ENCODE measurements at regions not wholly inside any gene's neighbourhood (a gene's known extent, or its start where the extent isn't known, plus 50 kb on each side); places are given as distances from the start of the nearest gene placed in this dataset.
A peak's percentile ranks its signal among the peaks of the same experiment; 100 is the strongest.

DNA sequence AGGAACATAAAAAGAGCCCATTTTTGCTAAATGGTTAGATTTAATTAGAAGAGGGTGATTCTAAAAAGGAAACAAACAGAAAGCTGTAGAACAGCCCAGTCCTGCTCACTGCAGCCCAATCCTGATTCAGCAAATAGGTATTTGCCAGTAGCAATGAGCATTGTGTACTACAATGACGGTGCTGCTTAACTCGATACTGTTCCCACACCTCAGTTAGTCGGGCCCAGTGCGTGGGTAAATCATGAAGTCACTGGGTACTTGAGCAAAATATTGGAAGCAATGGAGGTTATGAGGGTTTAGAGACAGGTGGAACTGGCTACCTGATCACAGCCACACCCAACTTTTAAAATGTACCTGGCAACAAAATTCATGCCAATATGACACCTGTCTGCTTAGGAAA lies 101.5 kb upstream of the ADGRL2 start:
- no peak for DNase-seq (ENCODE audit: low spot score)

GRCh38 chr1:81695741-81696140 lies 105.0 kb upstream of the ADGRL2 start:
- DNase-seq (ENCODE audit: low spot score), result peak; percentile 85

- no peak for DNase-seq (ENCODE audit: low spot score)
These were observed 107.4 kb upstream of the ADGRL2 start for GRCh38 chr1:81693316-81693715.

DNA sequence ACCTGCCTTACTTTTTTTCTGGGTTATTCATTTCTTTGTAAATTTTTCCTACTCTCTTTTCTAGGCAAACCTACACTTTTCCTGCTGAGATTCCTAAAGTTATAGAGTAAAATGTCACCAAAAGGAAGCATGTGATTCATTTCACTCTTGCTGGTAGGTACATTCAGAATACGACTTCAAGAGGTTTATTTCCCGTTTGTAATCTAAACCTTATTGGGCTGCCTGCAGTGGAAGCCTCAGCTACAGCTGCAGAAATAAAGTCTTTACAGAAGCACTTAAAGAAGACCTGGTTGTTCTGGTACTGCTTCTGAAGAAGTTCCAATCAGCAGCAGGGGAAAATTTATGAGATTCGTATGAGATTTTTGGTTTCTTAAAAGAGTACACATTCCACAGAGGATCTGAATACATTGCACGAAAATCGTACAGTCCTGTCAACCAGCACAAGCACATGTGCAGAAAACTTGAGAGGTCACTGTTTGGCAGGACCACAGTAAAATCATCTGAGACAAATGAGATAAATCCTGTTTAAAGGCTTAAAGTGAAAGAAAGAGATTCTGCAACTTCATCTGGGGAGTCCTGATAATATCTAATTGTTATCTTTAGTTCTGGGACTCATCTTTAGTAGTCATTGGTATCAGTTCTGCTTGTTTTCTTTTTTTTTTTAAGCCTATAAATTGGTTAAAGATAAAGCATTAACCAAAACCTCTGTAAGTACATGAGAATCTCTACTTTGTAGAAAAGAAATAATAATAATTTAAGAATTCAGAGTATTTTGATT lies 109.9 kb upstream of the ADGRL2 start:
- peak; percentile 73 for DNase-seq (ENCODE audit: low spot score)

GRCh38 chr1:81689531-81689941 lies 111.2 kb upstream of the ADGRL2 start:
- peak; percentile 67 for DNase-seq (ENCODE audit: low spot score)

- DNase-seq (ENCODE audit: low spot score), result no peak
These were observed 118.2 kb upstream of the ADGRL2 start for GRCh38 chr1:81682490-81682889.

GRCh38 chr1:81681601-81682266 lies 119.0 kb upstream of the ADGRL2 start:
- no peak for DNase-seq (ENCODE audit: low spot score)

- no peak for DNase-seq (ENCODE audit: low spot score)
These were observed 119.6 kb upstream of the ADGRL2 start for GRCh38 chr1:81681114-81681513.

- DNase-seq (ENCODE audit: low spot score), result no peak
These were observed 120.8 kb upstream of the ADGRL2 start for GRCh38 chr1:81679942-81680341.

- DNase-seq (ENCODE audit: low spot score), result no peak
These were observed 122.0 kb upstream of the ADGRL2 start for GRCh38 chr1:81678779-81679178.

- DNase-seq (ENCODE audit: low spot score), result no peak
These were observed 128.0 kb upstream of the ADGRL2 start for GRCh38 chr1:81672766-81673165.

GRCh38 chr1:81671038-81671437 lies 129.7 kb upstream of the ADGRL2 start:
- DNase-seq (ENCODE audit: low spot score), result peak; percentile 82

- DNase-seq (ENCODE audit: low spot score), result peak; percentile 94
These were observed 130.4 kb upstream of the ADGRL2 start for GRCh38 chr1:81670286-81670685.

DNA sequence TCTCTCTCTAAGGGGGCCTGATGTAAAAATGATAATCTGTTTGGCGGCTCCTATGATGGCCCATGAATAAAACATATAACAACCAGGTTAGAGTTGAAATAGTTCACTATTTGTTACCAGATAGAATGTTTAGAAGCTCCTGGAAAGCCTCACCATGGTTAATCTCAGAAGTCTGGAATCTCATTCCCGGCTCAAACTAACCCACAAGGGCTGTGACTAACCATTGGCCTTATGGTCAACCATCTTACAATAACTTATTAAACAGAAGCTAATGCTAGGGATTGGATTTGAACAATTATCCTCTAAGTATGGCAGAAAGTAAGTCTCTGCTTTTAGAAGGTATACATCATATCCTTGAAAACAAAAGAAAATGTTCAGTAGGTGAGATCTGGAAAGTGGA lies 134.1 kb upstream of the ADGRL2 start:
- DNase-seq (ENCODE audit: low spot score), result no peak

GRCh38 chr1:81664341-81664740 lies 136.4 kb upstream of the ADGRL2 start:
- DNase-seq (ENCODE audit: low spot score), result peak; percentile 56

DNA sequence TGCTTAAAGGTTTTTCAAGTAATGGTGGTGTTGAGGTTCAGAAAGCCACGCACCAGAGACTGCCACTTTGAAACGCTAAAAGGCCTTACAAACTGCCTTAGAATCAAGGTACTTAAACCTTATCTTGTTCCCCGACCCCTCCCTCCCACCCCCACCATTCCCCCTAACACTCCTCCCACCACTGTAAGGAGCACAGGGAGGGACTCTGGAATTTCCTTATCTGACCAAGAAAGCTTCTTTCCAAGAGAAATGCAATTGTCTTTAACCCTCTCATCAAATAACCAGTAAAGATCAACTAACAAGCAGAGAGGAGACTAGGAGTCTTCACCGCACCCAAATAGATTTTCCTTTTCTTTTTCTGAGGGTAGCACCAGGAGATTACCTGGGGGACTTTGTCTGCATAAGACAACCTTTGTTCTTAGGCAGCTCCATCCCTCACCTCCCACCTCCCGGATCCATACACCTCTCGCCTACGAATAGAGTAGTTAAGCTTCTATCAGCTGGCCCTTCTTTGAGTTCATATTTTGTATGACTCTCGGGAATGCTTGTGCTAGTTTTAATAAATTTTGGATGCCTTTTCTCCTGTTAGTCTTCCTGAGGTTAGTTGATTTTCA lies 137.7 kb upstream of the ADGRL2 start:
- DNase-seq (ENCODE audit: low spot score), result no peak

- no peak for DNase-seq (ENCODE audit: low spot score)
These were observed 140.4 kb upstream of the ADGRL2 start for GRCh38 chr1:81660286-81660685.

GRCh38 chr1:81654657-81655056 lies 146.1 kb upstream of the ADGRL2 start:
- no peak for DNase-seq (ENCODE audit: low spot score)

DNA sequence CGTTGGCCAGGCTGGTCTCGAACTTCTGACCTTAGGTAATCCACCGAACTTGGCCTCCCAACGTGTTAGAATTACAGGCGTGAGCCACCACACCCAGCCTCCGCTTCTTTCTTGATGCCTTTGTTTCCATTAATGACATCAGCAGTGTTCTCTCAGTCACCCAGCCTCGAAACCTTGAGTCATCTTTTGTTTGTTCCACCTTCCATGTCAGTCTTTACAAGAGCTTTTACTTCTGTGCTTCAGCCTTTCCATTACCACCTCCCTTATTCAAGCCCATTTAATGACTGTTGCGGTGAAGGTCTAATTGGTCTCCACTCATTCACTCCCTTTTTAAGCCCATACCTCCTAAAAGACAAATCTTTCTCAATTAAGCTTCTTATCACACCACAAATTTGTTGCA lies 146.6 kb upstream of the ADGRL2 start:
- DNase-seq (ENCODE audit: low spot score), result no peak

DNA sequence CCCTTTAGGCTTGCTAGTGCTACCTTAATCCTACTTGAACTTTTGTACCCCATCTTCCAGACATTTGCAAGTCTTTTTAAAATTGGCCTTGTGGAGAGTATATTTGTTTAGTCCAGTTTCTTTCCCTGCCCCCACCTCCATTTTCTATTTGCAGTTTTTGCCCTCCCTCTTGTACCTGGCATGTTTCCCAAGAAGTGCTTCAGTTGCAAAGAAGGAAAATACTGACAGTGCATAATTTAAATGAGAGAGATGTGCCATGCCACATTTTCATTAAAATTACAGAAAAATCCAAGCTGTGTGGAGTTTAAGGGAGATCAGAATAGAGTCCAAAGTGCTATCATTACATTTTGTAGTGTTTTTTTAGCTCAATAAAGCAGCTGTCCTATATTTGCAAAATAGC lies 150.0 kb upstream of the ADGRL2 start:
- peak; percentile 35 for DNase-seq (ENCODE audit: low spot score)

DNA sequence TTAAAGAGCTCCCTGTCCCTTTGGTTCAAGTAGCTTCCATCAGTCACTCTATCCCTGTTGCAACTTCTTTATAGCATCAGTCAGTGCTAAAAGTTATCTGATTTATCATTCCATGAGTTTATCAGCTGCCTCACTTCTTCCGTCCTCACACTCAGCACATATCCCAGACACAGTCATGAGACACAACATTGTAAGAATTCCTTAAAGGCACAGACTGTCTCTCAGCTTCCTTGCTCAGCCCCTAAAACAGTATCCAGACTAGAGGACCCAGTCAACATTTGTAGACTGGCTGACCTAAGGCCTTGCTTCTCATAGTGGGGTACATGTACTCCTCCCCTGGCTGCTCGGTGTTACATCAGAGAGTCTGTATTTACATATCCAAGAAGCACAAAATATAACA lies 164.9 kb upstream of the ADGRL2 start:
- DNase-seq (ENCODE audit: low spot score), result peak; percentile 39

DNA sequence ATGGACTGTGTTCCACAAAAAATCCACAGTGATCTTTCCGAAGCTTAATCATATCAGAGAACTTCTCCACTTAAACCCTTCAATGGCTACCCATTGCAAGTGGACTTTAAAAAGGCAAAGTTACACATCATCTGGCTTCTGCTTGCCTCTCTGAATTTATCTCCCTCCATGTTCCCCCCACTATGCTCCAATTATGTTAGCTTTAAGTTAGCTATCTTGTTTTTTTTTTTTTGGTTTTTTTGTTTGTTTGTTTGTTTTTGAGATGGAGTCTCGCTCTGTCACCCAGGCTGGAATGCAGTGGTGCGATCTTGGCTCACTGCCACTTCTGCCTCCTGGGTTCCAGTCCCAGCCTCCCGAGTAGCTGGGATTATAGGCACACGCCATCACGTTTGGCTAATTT lies 166.4 kb upstream of the ADGRL2 start:
- DNase-seq (ENCODE audit: low spot score), result no peak

DNA sequence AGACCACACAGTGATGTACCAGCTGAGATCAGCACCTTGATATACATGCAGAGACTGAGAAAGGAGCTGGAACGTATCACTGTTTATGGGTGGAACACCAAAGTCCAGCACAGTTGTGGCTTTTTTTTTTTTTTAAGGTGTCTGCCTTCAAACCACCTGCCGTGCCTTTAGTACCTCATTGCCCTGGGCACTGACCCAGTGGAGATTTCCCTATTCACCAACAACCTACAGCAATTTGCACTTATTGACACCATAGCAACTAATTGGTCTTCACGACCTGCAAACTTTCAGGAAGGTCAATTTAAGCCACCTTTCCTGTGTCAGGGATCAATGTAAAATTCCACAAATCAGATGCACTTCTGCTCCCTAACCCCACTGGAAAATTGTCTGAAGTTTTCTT lies 181.6 kb upstream of the ADGRL2 start:
- no peak for DNase-seq (ENCODE audit: low spot score)
